IPS DF 6.9 (cell line): ENCODE measurements at regions not wholly inside any gene's neighbourhood (a gene's known extent, or its start where the extent isn't known, plus 50 kb on each side); places are given as distances from the start of the nearest gene placed in this dataset.
"Not testable (repeated sequence)": the region's sequence is repeated elsewhere in the genome, so short reads cannot be mapped to it uniquely, and the experiment has no call there.

ENCODE experiments used
- DNase-seq: peaks from one replicate; pipeline ENCODE4 v3.0.0-alpha.2; 2013; ENCODE audit warnings: low read depth, low spot score
- H3K27ac ChIP-seq: one replicate; pipeline ENCODE4 v1.5.1; 2013; ENCODE audit warnings: low read length, control low read depth
- H3K27me3 ChIP-seq: 2 replicates; pipeline ENCODE4 v1.6.1; 2013; ENCODE audit warnings: mild to moderate bottlenecking, low read length; ENCODE audit not compliant: control insufficient read depth, insufficient read depth
- H3K36me3 ChIP-seq: 2 replicates; pipeline ENCODE4 v1.6.1; 2013; ENCODE audit warnings: low read length; ENCODE audit not compliant: control insufficient read depth, insufficient read depth
- H3K4me1 ChIP-seq: 2 replicates; pipeline ENCODE4 v1.6.1; 2013; ENCODE audit warnings: low read length; ENCODE audit not compliant: control insufficient read depth, insufficient read depth
- H3K4me3 ChIP-seq: 2 replicates; pipeline ENCODE4 v1.5.1; 2013; ENCODE audit warnings: mild to moderate bottlenecking, low read length
- H3K9me3 ChIP-seq: 2 replicates; pipeline ENCODE4 v1.6.1; 2013; ENCODE audit warnings: low read length, inconsistent platforms; ENCODE audit not compliant: control insufficient read depth, insufficient read depth
- WGBS: extraction: QIAGEN DNeasy Blood & Tissue Kit; methylation state at CpG from one replicate; pipeline ENCODE4 v1.1.7; 2013; ENCODE audit warnings: mixed read lengths, missing lambda C conversion rate; ENCODE audit not compliant: insufficient read length, insufficient coverage; 5-methylcytosine and 5-hydroxymethylcytosine counted together

DNA sequence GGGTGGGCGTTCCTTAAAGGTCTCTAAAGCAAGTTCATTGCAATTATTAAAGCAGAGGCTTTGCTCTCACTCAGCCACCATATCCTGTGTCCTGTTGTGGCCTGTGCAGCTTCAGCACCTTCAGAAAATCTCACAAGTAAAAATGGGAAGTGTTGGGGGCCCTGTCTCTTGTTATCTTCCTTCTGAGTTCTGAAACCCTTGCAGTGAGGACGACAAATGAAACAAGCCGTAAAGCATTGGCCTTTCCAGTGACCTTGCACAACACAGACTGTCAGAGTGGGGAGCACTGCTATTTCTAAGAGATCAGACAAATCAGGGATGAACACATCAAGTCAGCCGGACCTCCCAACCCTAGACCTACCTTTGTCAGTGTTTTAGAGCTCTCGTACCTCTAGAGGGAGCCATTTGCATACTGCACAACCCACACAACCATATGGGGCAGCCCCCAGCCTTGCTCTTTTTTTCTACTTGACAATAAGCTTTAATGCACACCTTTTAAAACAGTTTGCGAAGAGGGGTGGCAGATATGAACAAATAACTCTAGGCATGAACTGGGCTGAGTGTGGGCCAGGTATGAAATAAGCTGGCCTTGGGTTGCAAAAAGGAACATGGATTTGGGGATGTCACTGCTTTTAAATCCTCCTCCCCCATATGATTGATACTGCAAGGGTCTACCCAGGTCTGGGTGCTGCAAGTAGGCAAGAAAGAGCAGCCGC lies 89.8 kb downstream of the KATNIP start:
- Histone ChIP-seq H3K36me3 (no peaks in the 10 kb centered on the region), H3K4me1 (peaks cover 4% of the 10 kb centered on the region), H3K27ac (no peak overlapping the region), H3K27me3 (no peaks in the 10 kb centered on the region), H3K9me3 (no peaks in the 10 kb centered on the region), H3K4me3 (no peak overlapping the region)
- DNase-seq: peak; percentile 35
- WGBS: no CpG with 5 or more reads among the region's 7 CpGs

- H3K27ac ChIP-seq: no peak overlapping the region
- H3K4me3 ChIP-seq: no peak overlapping the region
- DNase-seq: no peak
- H3K9me3 ChIP-seq: no peaks in the 10 kb centered on the region
- peaks cover 4% of the 10 kb centered on the region for H3K4me1 ChIP-seq
- H3K36me3 ChIP-seq: no peaks in the 10 kb centered on the region
- WGBS: no CpG with 5 or more reads among the region's 6 CpGs
- H3K27me3 ChIP-seq: no peaks in the 10 kb centered on the region
Observed at GRCh38 chr16:27640277-27640600, 90.3 kb downstream of the KATNIP start.

- H3K4me1 ChIP-seq: peaks cover 4% of the 10 kb centered on the region
- no peaks in the 10 kb centered on the region for H3K36me3 ChIP-seq
- H3K27ac ChIP-seq: no peak overlapping the region
- WGBS: no CpG with 5 or more reads among the region's 9 CpGs
- H3K4me3 ChIP-seq: no peak overlapping the region
- no peaks in the 10 kb centered on the region for H3K27me3 ChIP-seq
- DNase-seq: no peak
- H3K9me3 ChIP-seq: no peaks in the 10 kb centered on the region
Observed at GRCh38 chr16:27641260-27641659, 91.3 kb downstream of the KATNIP start.

- not testable (repeated sequence) for H3K27ac ChIP-seq, H3K9me3 ChIP-seq, H3K27me3 ChIP-seq, H3K36me3 ChIP-seq, H3K4me3 ChIP-seq, H3K4me1 ChIP-seq, DNase-seq
- no CpG with 5 or more reads among the region's 10 CpGs for WGBS
Observed at GRCh38 chr16:27641734-27642415, 91.9 kb downstream of the KATNIP start.

GRCh38 chr16:27642756-27643155 lies 92.8 kb downstream of the KATNIP start:
- DNase-seq: no peak
- Histone ChIP-seq H3K27ac (no peak overlapping the region), H3K4me1 (peaks cover 2% of the 10 kb centered on the region), H3K27me3 (no peaks in the 10 kb centered on the region), H3K9me3 (no peaks in the 10 kb centered on the region), H3K36me3 (no peaks in the 10 kb centered on the region), H3K4me3 (no peak overlapping the region)
- WGBS: no CpG with 5 or more reads among the region's 4 CpGs

- H3K27ac ChIP-seq: no peak overlapping the region
- H3K27me3 ChIP-seq: no peaks in the 10 kb centered on the region
- H3K9me3 ChIP-seq: no peaks in the 10 kb centered on the region
- no CpG with 5 or more reads among the region's 8 CpGs for WGBS
- DNase-seq: no peak
- H3K4me3 ChIP-seq: no peak overlapping the region
- H3K36me3 ChIP-seq: no peaks in the 10 kb centered on the region
- peaks cover 2% of the 10 kb centered on the region for H3K4me1 ChIP-seq
Observed at GRCh38 chr16:27644165-27644564, 94.2 kb downstream of the KATNIP start.

- no peaks in the 10 kb centered on the region for H3K36me3 ChIP-seq
- H3K27ac ChIP-seq: no peak overlapping the region
- no peaks in the 10 kb centered on the region for H3K9me3 ChIP-seq
- DNase-seq: no peak
- no peaks in the 10 kb centered on the region; the same call in none of the 2 replicates for H3K4me1 ChIP-seq
- no peak overlapping the region for H3K4me3 ChIP-seq
- no peaks in the 10 kb centered on the region for H3K27me3 ChIP-seq
- WGBS: no CpG with 5 or more reads among the region's 5 CpGs
Observed at GRCh38 chr16:27645396-27645795, 95.5 kb downstream of the KATNIP start.

- Histone ChIP-seq H3K27ac (no peak overlapping the region), H3K27me3 (no peaks in the 10 kb centered on the region), H3K36me3 (no peaks in the 10 kb centered on the region), H3K4me3 (no peak overlapping the region), H3K9me3 (no peaks in the 10 kb centered on the region), H3K4me1 (no peaks in the 10 kb centered on the region)
- DNase-seq: no peak
- WGBS: no CpG with 5 or more reads among the region's 5 CpGs
Observed at GRCh38 chr16:27646806-27647205, 96.9 kb downstream of the KATNIP start.

- Histone ChIP-seq H3K27me3 (no peaks in the 10 kb centered on the region), H3K36me3 (no peaks in the 10 kb centered on the region), H3K4me3 (no peak overlapping the region; the same call in 1 of the 2 replicates), H3K4me1 (no peaks in the 10 kb centered on the region), H3K27ac (no peak overlapping the region), H3K9me3 (no peaks in the 10 kb centered on the region)
- no peak for DNase-seq
- WGBS: no CpG with 5 or more reads among the region's 7 CpGs
Observed at GRCh38 chr16:27649021-27649420, 99.1 kb downstream of the KATNIP start.

DNA sequence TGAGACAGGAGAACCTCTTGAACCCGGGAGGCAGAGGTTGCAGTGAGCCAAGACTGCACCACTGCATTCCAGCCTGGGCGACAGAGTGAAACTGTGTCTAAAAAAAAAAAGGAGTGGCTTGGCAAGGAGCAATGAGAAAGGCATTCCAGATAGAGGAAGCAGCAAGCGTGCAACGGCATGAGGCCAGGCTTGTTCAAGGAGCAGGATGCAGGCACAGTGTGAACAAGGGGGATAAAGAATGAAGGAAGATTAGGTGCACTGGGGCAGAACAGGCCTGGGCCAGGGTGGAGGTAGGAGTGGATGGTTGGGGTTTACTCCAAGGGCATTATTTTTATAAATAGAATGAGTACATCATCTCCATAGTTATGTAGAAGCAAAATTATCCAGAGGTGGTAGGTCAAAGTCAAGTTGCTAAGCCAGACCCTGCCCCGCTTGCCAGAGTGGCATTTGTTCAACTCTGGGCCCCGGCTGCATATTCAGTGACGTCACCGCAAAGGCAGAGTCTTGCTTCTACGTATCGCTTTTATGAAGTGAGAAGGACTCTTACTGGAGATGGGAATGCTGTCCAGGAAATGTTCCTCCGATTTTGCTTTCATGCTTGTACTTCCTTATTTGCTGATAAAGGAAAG lies 100.2 kb downstream of the KATNIP start:
- Histone ChIP-seq H3K36me3 (no peaks in the 10 kb centered on the region), H3K4me1 (no peaks in the 10 kb centered on the region), H3K27me3 (no peaks in the 10 kb centered on the region), H3K9me3 (no peaks in the 10 kb centered on the region), H3K4me3 (no peak overlapping the region), H3K27ac (no peak overlapping the region)
- WGBS: no CpG with 5 or more reads among the region's 11 CpGs
- no peak for DNase-seq
